ENCODE measurements at regions not wholly inside any gene's neighbourhood (a gene's known extent, or its start where the extent isn't known, plus 50 kb on each side); places are given as distances from the start of the nearest gene placed in this dataset.

GRCh38 chr14:81805785-81806184 is 272.1 kb upstream of the SEL1L start:
- no peak for DNase-seq
- no peak for TF ChIP-seq GATA1 (IDR thresholded peaks at IDR 0.05; ENCODE audit: low read depth, low read length)
- no peak for TF ChIP-seq POLR2A (IDR thresholded peaks at IDR 0.05; ENCODE audit: low read length)

DNA sequence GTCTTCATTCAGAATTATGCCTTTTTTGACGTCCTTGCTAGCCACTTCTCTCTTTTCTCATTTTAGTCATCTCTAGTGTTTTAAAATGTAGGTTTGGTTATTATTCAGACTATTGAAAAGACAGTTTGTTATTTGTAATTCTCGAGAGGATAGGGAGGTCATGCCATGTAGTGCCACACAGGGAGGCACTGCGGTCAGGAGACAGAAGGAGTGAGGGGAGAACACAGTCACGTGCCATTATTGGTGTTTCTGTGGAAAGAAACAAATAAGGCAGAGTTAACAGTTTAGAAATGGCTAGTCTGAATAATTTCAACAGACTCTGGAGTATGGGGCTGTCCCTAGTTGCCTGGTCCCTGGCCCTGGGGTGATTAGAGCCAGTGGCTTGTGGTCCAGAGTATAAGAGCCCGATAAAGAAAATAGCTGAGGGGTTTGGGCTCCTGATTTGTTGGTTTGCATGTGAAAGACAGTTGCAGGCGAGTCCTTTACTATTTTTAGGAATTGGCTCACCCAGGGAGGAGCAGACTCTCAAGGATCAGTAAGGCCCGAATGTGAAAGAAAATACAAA is 278.1 kb upstream of the SEL1L start:
- TF ChIP-seq POLR2A (IDR thresholded peaks at IDR 0.05; ENCODE audit: low read length) (no peak), GATA1 (IDR thresholded peaks at IDR 0.05; ENCODE audit: low read depth, low read length) (no peak)
- DNase-seq, result no peak

- no peak for DNase-seq
- TF ChIP-seq GATA1 (IDR thresholded peaks at IDR 0.05; ENCODE audit: low read depth, low read length) (no peak), POLR2A (IDR thresholded peaks at IDR 0.05; ENCODE audit: low read length) (no peak)
Observed at GRCh38 chr14:81818271-81818670, 284.6 kb upstream of the SEL1L start.

DNA sequence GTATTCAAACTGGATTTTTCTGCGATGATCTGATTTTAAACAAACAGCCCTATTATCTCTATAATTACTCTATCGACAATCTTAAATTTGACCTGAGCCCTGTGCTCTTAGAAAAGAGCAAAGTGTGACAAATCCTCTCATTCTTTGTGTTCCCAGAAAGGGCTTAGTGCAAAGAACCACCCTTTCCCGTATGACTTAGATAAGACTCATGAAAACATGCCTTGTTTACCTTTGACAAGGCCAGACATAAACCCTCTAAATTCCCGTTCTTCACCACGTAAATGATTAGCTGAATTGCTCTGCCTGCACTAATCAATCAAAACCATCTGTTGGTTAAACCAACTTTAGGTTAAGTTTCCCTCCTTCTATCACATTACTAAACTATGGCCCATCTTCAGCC is 285.7 kb upstream of the SEL1L start:
- TF ChIP-seq GATA1 (IDR thresholded peaks at IDR 0.05; ENCODE audit: low read depth, low read length) (no peak), POLR2A (IDR thresholded peaks at IDR 0.05; ENCODE audit: low read length) (no peak)
- no peak for DNase-seq

GRCh38 chr14:81819910-81820309 is 286.3 kb upstream of the SEL1L start:
- DNase-seq, result no peak
- TF ChIP-seq POLR2A (IDR thresholded peaks at IDR 0.05; ENCODE audit: low read length) (no peak), GATA1 (IDR thresholded peaks at IDR 0.05; ENCODE audit: low read depth, low read length) (no peak)

DNA sequence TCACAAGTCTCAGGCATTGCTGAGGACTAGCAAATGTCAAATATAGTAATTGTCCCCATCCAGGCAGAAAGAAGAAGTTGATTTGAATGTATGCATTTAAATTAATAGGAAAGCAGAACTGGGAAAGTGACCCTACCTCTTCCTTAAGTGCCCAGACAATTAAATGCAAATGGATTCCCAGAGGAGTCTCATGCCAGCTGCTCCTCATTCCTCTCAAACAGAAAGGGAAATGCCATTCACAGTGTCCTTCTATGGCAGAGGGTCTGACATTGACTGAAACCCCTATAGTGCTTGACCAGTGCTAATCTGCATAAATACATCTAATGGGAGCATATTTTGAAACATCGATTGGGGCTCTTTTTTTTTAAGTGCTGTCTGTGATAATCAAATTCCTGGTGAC is 292.4 kb upstream of the SEL1L start:
- TF ChIP-seq POLR2A (IDR thresholded peaks at IDR 0.05; ENCODE audit: low read length), result no peak
- no peak for TF ChIP-seq GATA1 (IDR thresholded peaks at IDR 0.05; ENCODE audit: low read depth, low read length)
- no peak for DNase-seq

DNA sequence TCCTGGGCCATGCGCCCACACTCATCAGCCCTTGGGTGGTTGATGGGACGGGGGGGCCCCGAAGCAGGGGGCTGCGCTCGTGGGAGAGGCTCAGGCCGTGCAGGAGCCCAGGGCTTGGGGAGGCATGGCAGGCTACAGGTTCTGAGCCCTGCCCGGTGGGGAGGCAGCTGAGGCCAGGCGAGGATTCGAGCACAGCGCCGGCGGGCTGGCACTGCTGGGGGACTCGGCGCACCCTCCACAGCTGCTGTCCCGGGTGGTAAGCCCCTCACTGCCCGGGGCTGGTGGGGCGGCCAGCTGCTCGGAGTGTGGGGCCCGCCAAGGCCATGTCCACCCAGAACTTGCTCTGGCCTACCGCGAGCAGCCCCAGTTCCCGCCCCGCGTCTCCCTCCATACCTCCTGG is 295.8 kb upstream of the SEL1L start:
- TF ChIP-seq POLR2A (IDR thresholded peaks at IDR 0.05; ENCODE audit: low read length) (no peak), GATA1 (IDR thresholded peaks at IDR 0.05; ENCODE audit: low read depth, low read length) (no peak)
- no peak for DNase-seq

DNA sequence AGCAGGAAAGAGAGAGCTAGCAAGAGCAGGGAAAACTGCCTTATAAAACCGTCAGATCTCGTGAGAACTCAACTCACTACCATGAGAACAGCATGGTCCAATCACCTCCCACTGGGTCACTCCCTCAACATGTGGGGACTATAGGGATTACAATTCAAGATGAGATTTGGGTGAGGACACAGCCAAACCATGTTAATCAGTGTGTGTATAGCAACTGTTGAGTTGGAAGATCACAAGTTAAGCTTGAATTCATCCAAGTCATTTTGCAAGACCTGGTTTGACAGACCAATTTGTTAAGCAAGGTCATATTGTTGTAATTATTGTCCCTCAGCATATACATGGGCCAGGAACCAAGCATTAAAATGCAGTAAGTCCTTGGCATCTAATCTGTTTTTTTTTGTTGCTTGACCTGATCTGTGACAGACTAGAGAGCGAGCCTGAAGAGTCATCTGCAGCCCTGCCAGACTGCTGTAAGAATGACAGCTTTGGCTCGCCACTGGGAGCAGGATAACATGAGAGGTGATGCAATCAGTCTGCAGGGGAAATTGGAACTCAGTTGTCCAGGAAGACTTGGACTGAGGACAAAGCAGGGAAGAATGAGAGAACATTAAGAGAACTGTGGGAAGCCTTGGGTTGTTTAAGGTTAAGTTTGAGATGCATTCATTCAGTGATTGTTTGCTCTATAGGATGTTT is 297.6 kb upstream of the SEL1L start:
- DNase-seq, result no peak
- TF ChIP-seq POLR2A (IDR thresholded peaks at IDR 0.05; ENCODE audit: low read length), result no peak
- TF ChIP-seq GATA1 (IDR thresholded peaks at IDR 0.05; ENCODE audit: low read depth, low read length), result no peak

- no peak for TF ChIP-seq GATA1 (IDR thresholded peaks at IDR 0.05; ENCODE audit: low read depth, low read length)
- no peak for TF ChIP-seq POLR2A (IDR thresholded peaks at IDR 0.05; ENCODE audit: low read length)
- no peak for DNase-seq
Observed at GRCh38 chr14:81834308-81834707, 300.7 kb upstream of the SEL1L start.

DNA sequence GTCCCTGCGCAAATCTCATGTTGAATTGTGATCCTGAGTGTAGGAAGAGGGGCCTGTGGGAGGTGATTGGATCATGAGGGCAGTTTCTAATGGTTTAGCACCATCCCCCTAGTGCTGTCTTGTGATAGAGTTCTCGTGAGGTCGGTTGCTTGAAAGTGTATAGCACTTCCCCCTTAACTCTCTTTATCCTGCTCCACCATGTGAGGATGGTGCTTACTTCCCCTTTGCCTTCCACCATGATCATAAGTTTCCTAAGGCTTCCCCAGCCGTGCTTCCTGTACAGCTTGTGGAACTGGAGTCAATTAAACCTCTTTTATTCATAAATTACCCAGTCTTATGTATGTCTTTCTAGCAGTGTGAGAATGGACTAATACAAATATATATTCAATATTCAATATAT is 303.7 kb upstream of the SEL1L start:
- TF ChIP-seq POLR2A (IDR thresholded peaks at IDR 0.05; ENCODE audit: low read length) (no peak), GATA1 (IDR thresholded peaks at IDR 0.05; ENCODE audit: low read depth, low read length) (no peak)
- DNase-seq, result no peak

GRCh38 chr14:81839056-81839455 is 305.4 kb upstream of the SEL1L start:
- no peak for TF ChIP-seq POLR2A (IDR thresholded peaks at IDR 0.05; ENCODE audit: low read length)
- no peak for TF ChIP-seq GATA1 (IDR thresholded peaks at IDR 0.05; ENCODE audit: low read depth, low read length)
- DNase-seq, result no peak

DNA sequence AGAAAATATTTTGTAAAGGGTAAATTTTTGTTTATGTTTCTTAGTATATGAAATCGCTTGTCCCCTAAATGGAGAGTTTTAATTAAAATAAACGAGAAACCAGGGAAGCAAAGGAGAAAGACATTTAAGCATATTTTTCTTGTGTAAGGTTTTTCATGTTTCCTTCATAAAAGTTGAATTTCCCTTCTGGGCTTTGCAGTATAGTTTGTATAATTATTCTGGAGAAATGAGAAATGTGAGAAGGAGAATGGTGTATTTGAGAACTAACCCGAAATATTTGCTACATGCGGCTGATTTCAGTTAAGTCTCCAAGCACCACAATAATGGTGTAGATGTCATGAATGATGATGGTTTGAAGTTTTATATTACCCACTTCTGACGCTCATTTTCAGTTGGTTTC is 307.7 kb upstream of the SEL1L start:
- TF ChIP-seq POLR2A (IDR thresholded peaks at IDR 0.05; ENCODE audit: low read length) (no peak), GATA1 (IDR thresholded peaks at IDR 0.05; ENCODE audit: low read depth, low read length) (no peak)
- DNase-seq, result no peak

GRCh38 chr14:81849714-81850113 is 316.1 kb upstream of the SEL1L start:
- TF ChIP-seq POLR2A (IDR thresholded peaks at IDR 0.05; ENCODE audit: low read length), result no peak
- TF ChIP-seq GATA1 (IDR thresholded peaks at IDR 0.05; ENCODE audit: low read depth, low read length), result no peak

DNA sequence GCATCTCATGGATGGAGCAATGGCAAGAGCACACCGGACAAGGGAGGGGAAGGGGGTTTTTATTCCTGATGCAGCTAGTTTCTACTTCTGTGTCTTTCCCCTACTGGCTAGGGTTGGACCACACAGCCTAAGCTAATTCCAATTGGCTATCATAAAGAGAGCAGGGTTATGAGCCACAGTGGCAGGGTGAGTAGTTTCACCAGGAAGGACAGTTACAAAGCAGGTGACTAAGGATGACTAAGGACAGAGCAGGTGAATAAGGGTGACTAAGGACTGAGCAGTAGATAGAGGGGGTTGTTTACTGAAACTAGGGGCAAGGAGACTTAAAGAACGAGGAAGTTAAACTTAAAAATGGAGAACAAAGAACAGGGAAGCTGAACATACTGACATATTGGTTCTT is 321.4 kb upstream of the SEL1L start:
- no peak for TF ChIP-seq GATA1 (IDR thresholded peaks at IDR 0.05; ENCODE audit: low read depth, low read length)
- TF ChIP-seq POLR2A (IDR thresholded peaks at IDR 0.05; ENCODE audit: low read length), result no peak
- DNase-seq, result no peak

More at GRCh38 chr14:81849714-81850113, 316.1 kb upstream of the SEL1L start:
- no peak for DNase-seq

GRCh38 chr14:81859046-81859445 is 325.4 kb upstream of the SEL1L start:
- TF ChIP-seq GATA1 (IDR thresholded peaks at IDR 0.05; ENCODE audit: low read depth, low read length) (no peak), POLR2A (IDR thresholded peaks at IDR 0.05; ENCODE audit: low read length) (no peak)
- no peak for DNase-seq

Measured in erythroblast (primary cell).